ENCODE measurements at regions not wholly inside any gene's neighbourhood (a gene's known extent, or its start where the extent isn't known, plus 50 kb on each side); places are given as distances from the start of the nearest gene placed in this dataset.

GRCh38 chr5:66513130-66513529, 83.1 kb upstream of the MAST4 start:
- FAIRE-seq (no peak), DNase-seq (ENCODE audit: insufficient read length, low spot score) (no peak)
- TF ChIP-seq CTCF (IDR thresholded peaks at IDR 0.05; ENCODE audit: insufficient read depth, missing control alignments): no peak

DNA sequence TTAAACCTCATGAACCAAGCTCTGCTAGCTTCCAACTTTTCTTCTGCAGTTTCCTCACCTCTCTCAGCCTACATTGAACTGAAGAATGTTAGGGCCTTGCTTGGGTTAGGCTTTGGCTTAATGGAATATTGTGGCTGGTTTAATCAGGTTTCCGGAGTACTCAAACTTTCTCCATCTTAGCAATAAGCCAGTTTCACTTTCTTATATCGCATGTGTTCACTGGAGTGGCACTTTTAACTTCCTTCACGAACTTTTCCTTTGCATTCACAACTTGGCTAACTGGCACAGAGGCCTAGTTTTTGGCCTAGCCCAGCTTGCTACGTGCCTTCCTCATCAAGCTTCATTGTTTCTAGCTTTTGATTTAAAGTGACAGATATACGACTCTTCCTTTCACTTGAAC, 81.0 kb upstream of the MAST4 start:
- TF ChIP-seq CTCF (IDR thresholded peaks at IDR 0.05; ENCODE audit: insufficient read depth, missing control alignments): no peak
- DNase-seq (ENCODE audit: insufficient read length, low spot score): no peak
- no peak for FAIRE-seq

GRCh38 chr5:66516550-66516949, 79.6 kb upstream of the MAST4 start:
- DNase-seq (ENCODE audit: insufficient read length, low spot score) (no peak), FAIRE-seq (no peak)
- no peak for TF ChIP-seq CTCF (IDR thresholded peaks at IDR 0.05; ENCODE audit: insufficient read depth, missing control alignments)

DNA sequence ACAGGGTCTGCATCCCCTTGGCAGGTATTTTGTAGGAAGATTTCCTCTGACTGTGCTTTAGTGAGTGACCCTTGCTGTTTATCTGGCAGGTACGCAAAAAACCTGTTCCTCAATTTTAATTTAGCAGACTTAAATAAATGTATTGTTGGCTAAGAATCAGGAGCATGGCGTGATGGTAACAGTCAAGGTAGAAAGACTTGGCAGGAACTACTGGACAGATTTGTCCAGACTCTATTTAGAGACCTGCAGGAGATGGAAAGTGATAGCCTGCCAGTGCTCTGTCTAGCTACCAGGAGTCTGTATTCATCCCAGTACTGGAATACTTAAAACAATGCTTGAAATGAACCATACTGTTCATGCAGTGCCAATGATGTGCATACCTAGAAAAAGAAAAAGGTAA, 78.8 kb upstream of the MAST4 start:
- TF ChIP-seq CTCF (IDR thresholded peaks at IDR 0.05; ENCODE audit: insufficient read depth, missing control alignments): no peak
- no peak for FAIRE-seq
- no peak for DNase-seq (ENCODE audit: insufficient read length, low spot score)

DNA sequence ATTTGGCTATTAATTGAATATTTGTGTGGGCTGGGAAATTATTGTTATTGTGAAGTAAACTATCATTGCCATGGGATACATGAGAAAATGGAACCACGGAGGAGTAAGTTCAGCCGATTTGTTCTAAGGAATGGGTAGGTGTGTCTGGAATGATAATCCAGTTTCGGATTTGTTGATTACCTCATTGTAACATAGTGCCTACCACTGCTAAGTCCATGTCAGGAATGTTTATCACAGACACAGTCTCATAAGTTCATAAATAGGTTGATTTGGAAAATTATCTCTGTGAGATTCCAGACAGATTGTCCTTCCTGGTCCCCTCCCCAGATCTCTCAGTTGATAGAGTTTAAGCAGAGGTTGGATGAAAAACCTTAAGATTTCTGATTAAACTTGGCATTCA, 78.1 kb upstream of the MAST4 start:
- DNase-seq (ENCODE audit: insufficient read length, low spot score): no peak
- FAIRE-seq: no peak

DNA sequence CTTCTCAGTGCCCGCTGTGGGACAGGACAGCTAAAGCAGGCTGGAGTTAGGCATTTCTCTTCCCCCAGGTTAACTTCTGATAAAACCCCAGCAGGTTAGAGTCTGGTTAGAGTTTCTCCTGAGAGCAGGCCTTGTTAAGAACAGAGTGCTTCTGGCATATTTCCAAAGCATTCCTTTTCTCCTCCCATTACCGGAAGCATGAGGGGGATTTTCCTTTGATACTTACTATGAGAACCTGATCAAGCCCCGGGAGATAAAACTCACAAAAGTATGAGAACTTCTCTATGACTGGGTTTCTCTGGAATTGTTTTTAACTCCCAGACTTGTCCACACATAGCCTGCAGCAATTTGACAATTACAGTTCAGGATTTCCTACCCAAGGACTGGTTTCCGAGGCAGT, 77.4 kb upstream of the MAST4 start:
- DNase-seq (ENCODE audit: insufficient read length, low spot score): no peak
- FAIRE-seq: no peak
- no peak for TF ChIP-seq CTCF (IDR thresholded peaks at IDR 0.05; ENCODE audit: insufficient read depth, missing control alignments)

More for the DNA sequence above, 78.1 kb upstream of the MAST4 start:
- TF ChIP-seq CTCF (IDR thresholded peaks at IDR 0.05; ENCODE audit: insufficient read depth, missing control alignments): no peak

DNA sequence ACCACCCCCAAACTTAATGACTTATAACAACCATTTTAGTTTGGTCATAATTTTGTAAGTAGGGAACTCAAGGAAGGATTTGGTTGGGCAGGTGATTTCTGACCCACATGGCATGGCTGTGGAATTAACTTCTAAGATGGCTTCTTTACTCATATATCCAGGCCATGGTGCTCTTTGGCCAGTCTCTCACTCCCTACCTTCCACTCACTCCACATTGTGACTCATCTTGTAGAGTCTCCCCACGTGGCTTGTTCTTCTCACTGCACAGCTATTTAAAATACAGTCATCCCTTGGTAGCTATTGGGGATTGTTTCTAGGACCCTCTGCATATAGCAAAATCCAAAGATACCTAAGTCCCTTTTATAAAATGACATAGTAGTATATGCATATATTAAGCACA, 76.6 kb upstream of the MAST4 start:
- FAIRE-seq: no peak
- no peak for DNase-seq (ENCODE audit: insufficient read length, low spot score)
- no peak for TF ChIP-seq CTCF (IDR thresholded peaks at IDR 0.05; ENCODE audit: insufficient read depth, missing control alignments)

Measured in D721Med (cell line).